ENCODE measurements at regions not wholly inside any gene's neighbourhood (a gene's known extent, or its start where the extent isn't known, plus 50 kb on each side); places are given as distances from the start of the nearest gene placed in this dataset.

DNA sequence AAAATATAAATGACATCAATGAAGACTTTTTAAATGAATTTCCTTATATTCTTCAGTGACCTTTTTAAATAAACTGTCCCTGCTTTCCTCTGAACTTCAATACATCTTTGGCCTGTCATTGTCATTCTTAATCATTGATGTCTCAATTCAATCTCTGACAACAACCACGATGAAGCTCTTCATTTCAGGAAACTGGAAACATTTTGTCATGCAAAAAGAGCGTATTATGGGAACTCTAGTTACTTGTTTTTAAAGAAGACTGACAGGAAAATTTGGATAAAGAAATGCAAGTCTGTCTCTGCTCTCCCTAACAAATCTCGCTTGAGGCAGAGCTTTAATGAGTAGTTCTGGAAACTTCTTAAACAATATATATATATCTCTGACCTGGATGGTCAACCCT is 535.8 kb upstream of the ADGRL2 start:
- H3K27me3 ChIP-seq (ENCODE audit: insufficient read depth, low read depth, low read length): no peaks in the 10 kb centered on the region
- H3F3A ChIP-seq (ENCODE audit: insufficient read depth, low read length, poor library complexity, severe bottlenecking): no peaks in the 10 kb centered on the region
- H3K36me3 ChIP-seq (ENCODE audit: insufficient read depth, low read length): no peaks in the 10 kb centered on the region
- H3K9me3 ChIP-seq (ENCODE audit: low read length): no peaks in the 10 kb centered on the region
- TF ChIP-seq EP300 (conservative IDR thresholded peaks at IDR 0.05; ENCODE audit: poor library complexity, severe bottlenecking) (peak; percentile 23), SMC3 (conservative IDR thresholded peaks at IDR 0.05; ENCODE audit: poor library complexity) (no peak)
- no peaks in the 10 kb centered on the region for H4K20me1 ChIP-seq (ENCODE audit: insufficient read depth)
- no peak overlapping the region for H3K4me2 ChIP-seq (ENCODE audit: low read length)
- H3K9ac ChIP-seq (ENCODE audit: low read length): no peak overlapping the region
- H2AFZ ChIP-seq (ENCODE audit: low read depth, low read length): no peak overlapping the region
- H3K9me2 ChIP-seq (ENCODE audit: insufficient read depth, low read length): no peaks in the 10 kb centered on the region
- H3K79me2 ChIP-seq (replicated peaks; ENCODE audit: insufficient read depth, low read length): no peaks in the 10 kb centered on the region
- H3K27ac ChIP-seq (ENCODE audit: low read length): no peak overlapping the region
- no peak overlapping the region for H3K4me3 ChIP-seq (ENCODE audit: low read length)

DNA sequence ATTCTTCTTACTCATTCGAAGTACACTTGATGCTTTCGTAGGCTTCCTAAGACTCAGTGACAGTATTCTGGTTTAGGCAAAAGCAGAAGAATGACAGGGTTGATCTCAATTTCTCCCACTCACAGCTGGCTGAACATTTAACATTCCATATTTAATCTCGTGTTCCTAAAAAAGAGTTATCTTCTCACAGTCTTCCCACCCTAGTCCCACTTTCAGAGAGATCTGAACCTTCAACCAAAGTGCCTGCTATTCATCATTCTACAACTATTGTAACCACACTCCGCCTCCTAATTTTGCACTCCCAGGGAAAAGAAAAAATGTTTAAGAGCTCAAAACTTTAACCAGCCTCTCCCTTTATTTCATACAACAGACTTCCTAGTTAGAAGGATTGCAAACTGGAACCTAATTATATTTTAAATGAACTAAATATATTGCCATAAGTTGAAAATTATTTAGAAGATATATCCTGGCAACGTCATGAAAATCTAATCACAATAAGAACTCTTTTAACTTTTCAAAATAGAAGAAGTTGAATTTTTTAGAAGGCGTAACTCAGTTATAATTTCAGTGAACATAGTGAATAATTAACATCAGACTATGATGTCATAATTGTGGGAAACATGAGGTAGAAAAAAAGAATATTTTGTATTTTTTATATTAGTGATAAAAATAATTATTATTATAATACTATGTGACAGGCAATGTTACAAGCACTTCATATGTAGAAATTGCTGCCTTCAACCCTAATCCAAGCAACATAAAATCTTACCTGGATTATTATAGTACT is 540.9 kb upstream of the ADGRL2 start:
- H3K9me3 ChIP-seq (ENCODE audit: low read length): no peaks in the 10 kb centered on the region

More for the DNA sequence above, 540.9 kb upstream of the ADGRL2 start:
- Histone ChIP-seq H2AFZ (ENCODE audit: low read depth, low read length) (no peak overlapping the region), H3K4me2 (ENCODE audit: low read length) (no peak overlapping the region), H3K4me3 (ENCODE audit: low read length) (no peak overlapping the region), H3K9ac (ENCODE audit: low read length) (no peak overlapping the region), H3K27ac (ENCODE audit: low read length) (no peak overlapping the region), H3K27me3 (ENCODE audit: insufficient read depth, low read depth, low read length) (no peaks in the 10 kb centered on the region), H3F3A (ENCODE audit: insufficient read depth, low read length, poor library complexity, severe bottlenecking) (no peaks in the 10 kb centered on the region), H4K20me1 (ENCODE audit: insufficient read depth) (no peaks in the 10 kb centered on the region), H3K36me3 (ENCODE audit: insufficient read depth, low read length) (no peaks in the 10 kb centered on the region), H3K9me2 (ENCODE audit: insufficient read depth, low read length) (no peaks in the 10 kb centered on the region), H3K79me2 (replicated peaks; ENCODE audit: insufficient read depth, low read length) (no peaks in the 10 kb centered on the region)
- TF ChIP-seq SMC3 (conservative IDR thresholded peaks at IDR 0.05; ENCODE audit: poor library complexity): no peak
- no peak for TF ChIP-seq RAD21 (conservative IDR thresholded peaks at IDR 0.05)
- no peak for TF ChIP-seq TAF1 (IDR thresholded peaks at IDR 0.05; ENCODE audit: low read depth)
- TF ChIP-seq, protein P1, sequence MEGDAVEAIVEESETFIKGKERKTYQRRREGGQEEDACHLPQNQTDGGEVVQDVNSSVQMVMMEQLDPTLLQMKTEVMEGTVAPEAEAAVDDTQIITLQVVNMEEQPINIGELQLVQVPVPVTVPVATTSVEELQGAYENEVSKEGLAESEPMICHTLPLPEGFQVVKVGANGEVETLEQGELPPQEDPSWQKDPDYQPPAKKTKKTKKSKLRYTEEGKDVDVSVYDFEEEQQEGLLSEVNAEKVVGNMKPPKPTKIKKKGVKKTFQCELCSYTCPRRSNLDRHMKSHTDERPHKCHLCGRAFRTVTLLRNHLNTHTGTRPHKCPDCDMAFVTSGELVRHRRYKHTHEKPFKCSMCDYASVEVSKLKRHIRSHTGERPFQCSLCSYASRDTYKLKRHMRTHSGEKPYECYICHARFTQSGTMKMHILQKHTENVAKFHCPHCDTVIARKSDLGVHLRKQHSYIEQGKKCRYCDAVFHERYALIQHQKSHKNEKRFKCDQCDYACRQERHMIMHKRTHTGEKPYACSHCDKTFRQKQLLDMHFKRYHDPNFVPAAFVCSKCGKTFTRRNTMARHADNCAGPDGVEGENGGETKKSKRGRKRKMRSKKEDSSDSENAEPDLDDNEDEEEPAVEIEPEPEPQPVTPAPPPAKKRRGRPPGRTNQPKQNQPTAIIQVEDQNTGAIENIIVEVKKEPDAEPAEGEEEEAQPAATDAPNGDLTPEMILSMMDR (IDR thresholded peaks at IDR 0.05; ENCODE audit: poor library complexity, severe bottlenecking): no peak
- TF ChIP-seq MXI1 (conservative IDR thresholded peaks at IDR 0.05; ENCODE audit: poor library complexity, severe bottlenecking): no peak
- TF ChIP-seq, protein P2, sequence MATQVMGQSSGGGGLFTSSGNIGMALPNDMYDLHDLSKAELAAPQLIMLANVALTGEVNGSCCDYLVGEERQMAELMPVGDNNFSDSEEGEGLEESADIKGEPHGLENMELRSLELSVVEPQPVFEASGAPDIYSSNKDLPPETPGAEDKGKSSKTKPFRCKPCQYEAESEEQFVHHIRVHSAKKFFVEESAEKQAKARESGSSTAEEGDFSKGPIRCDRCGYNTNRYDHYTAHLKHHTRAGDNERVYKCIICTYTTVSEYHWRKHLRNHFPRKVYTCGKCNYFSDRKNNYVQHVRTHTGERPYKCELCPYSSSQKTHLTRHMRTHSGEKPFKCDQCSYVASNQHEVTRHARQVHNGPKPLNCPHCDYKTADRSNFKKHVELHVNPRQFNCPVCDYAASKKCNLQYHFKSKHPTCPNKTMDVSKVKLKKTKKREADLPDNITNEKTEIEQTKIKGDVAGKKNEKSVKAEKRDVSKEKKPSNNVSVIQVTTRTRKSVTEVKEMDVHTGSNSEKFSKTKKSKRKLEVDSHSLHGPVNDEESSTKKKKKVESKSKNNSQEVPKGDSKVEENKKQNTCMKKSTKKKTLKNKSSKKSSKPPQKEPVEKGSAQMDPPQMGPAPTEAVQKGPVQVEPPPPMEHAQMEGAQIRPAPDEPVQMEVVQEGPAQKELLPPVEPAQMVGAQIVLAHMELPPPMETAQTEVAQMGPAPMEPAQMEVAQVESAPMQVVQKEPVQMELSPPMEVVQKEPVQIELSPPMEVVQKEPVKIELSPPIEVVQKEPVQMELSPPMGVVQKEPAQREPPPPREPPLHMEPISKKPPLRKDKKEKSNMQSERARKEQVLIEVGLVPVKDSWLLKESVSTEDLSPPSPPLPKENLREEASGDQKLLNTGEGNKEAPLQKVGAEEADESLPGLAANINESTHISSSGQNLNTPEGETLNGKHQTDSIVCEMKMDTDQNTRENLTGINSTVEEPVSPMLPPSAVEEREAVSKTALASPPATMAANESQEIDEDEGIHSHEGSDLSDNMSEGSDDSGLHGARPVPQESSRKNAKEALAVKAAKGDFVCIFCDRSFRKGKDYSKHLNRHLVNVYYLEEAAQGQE (IDR thresholded peaks at IDR 0.05; ENCODE audit: borderline replicate concordance): no peak
- no peak for TF ChIP-seq EP300 (conservative IDR thresholded peaks at IDR 0.05; ENCODE audit: poor library complexity, severe bottlenecking)

All from neural cell (in vitro differentiated cells).